ENCODE measurements at regions not wholly inside any gene's neighbourhood (a gene's known extent, or its start where the extent isn't known, plus 50 kb on each side); places are given as distances from the start of the nearest gene placed in this dataset.

GRCh38 chr14:71366861-71367260 lies 459.6 kb downstream of the PCNX1 start:
- Mint-ChIP-seq H3K27ac (no peak overlapping the region), H3K9me3 (no peaks in the 10 kb centered on the region), H3K4me3 (no peak overlapping the region), H3K27me3 (ENCODE audit: insufficient read depth) (no peaks in the 10 kb centered on the region), H3K36me3 (ENCODE audit: low read depth) (peaks cover 7% of the 10 kb centered on the region), H3K4me1 (ENCODE audit: low read depth) (peaks cover 24% of the 10 kb centered on the region)
- intact Hi-C loops (cut with micrococcal nuclease) = no loop called here
- no peak for DNase-seq (ENCODE audit: low spot score)

- peaks cover 13% of the 10 kb centered on the region for H3K36me3 Mint-ChIP-seq (ENCODE audit: low read depth)
- H3K4me1 Mint-ChIP-seq (ENCODE audit: low read depth) = peaks cover 23% of the 10 kb centered on the region
- intact Hi-C loops (cut with micrococcal nuclease) = loop anchor here (2.0 kb wide), 2 partner anchors 27 to 39 kb away; no protein-coding TSS in a partner anchor
- H3K27ac Mint-ChIP-seq = peak overlapping the region; percentile 1
- no peak overlapping the region for H3K4me3 Mint-ChIP-seq
- DNase-seq (ENCODE audit: low spot score) = no peak
- H3K9me3 Mint-ChIP-seq = peaks cover 10% of the 10 kb centered on the region
- no peaks in the 10 kb centered on the region for H3K27me3 Mint-ChIP-seq (ENCODE audit: insufficient read depth)
These were observed 464.6 kb downstream of the PCNX1 start for GRCh38 chr14:71371711-71372396.

- peaks cover 10% of the 10 kb centered on the region for H3K9me3 Mint-ChIP-seq
- peak overlapping the region; percentile 1 for H3K27ac Mint-ChIP-seq
- intact Hi-C loops (cut with micrococcal nuclease) = loop anchor here (2.0 kb wide), 2 partner anchors 26 to 40 kb away; no protein-coding TSS in a partner anchor
- peaks cover 13% of the 10 kb centered on the region for H3K36me3 Mint-ChIP-seq (ENCODE audit: low read depth)
- DNase-seq (ENCODE audit: low spot score) = no peak
- peaks cover 23% of the 10 kb centered on the region for H3K4me1 Mint-ChIP-seq (ENCODE audit: low read depth)
- H3K4me3 Mint-ChIP-seq = no peak overlapping the region
- no peaks in the 10 kb centered on the region for H3K27me3 Mint-ChIP-seq (ENCODE audit: insufficient read depth)
These were observed 465.2 kb downstream of the PCNX1 start for GRCh38 chr14:71372411-71372838.

GRCh38 chr14:71373773-71374172 lies 466.5 kb downstream of the PCNX1 start:
- Mint-ChIP-seq H3K9me3 (peaks cover 17% of the 10 kb centered on the region), H3K27ac (no peak overlapping the region), H3K4me3 (no peak overlapping the region), H3K36me3 (ENCODE audit: low read depth) (peaks cover 23% of the 10 kb centered on the region), H3K27me3 (ENCODE audit: insufficient read depth) (no peaks in the 10 kb centered on the region), H3K4me1 (ENCODE audit: low read depth) (peaks cover 36% of the 10 kb centered on the region)
- no peak for DNase-seq (ENCODE audit: low spot score)
- intact Hi-C loops (cut with micrococcal nuclease) = loop anchor here (2.0 kb wide), 2 partner anchors 25 to 41 kb away; no protein-coding TSS in a partner anchor

- Mint-ChIP-seq H3K4me1 (ENCODE audit: low read depth) (peaks cover 40% of the 10 kb centered on the region), H3K9me3 (peaks cover 17% of the 10 kb centered on the region), H3K36me3 (ENCODE audit: low read depth) (peaks cover 29% of the 10 kb centered on the region), H3K27ac (no peak overlapping the region), H3K27me3 (ENCODE audit: insufficient read depth) (no peaks in the 10 kb centered on the region), H3K4me3 (no peak overlapping the region)
- intact Hi-C loops (cut with micrococcal nuclease) = no loop called here
- no peak for DNase-seq (ENCODE audit: low spot score)
These were observed 467.7 kb downstream of the PCNX1 start for GRCh38 chr14:71374989-71375388.

GRCh38 chr14:71377099-71377498 lies 469.8 kb downstream of the PCNX1 start:
- DNase-seq (ENCODE audit: low spot score) = no peak
- Mint-ChIP-seq H3K4me1 (ENCODE audit: low read depth) (peaks cover 35% of the 10 kb centered on the region), H3K4me3 (no peak overlapping the region), H3K27me3 (ENCODE audit: insufficient read depth) (no peaks in the 10 kb centered on the region), H3K27ac (no peak overlapping the region), H3K36me3 (ENCODE audit: low read depth) (peaks cover 36% of the 10 kb centered on the region), H3K9me3 (peaks cover 17% of the 10 kb centered on the region)
- intact Hi-C loops (cut with micrococcal nuclease) = no loop called here

- peaks cover 36% of the 10 kb centered on the region for H3K36me3 Mint-ChIP-seq (ENCODE audit: low read depth)
- no peak overlapping the region for H3K27ac Mint-ChIP-seq
- H3K4me3 Mint-ChIP-seq = no peak overlapping the region
- no peaks in the 10 kb centered on the region for H3K27me3 Mint-ChIP-seq (ENCODE audit: insufficient read depth)
- peaks cover 12% of the 10 kb centered on the region for H3K9me3 Mint-ChIP-seq
- intact Hi-C loops (cut with micrococcal nuclease) = loop anchor here (5.0 kb wide), 1 partner anchor 38 kb away; no protein-coding TSS in a partner anchor
- no peak for DNase-seq (ENCODE audit: low spot score)
- H3K4me1 Mint-ChIP-seq (ENCODE audit: low read depth) = peaks cover 37% of the 10 kb centered on the region
These were observed 473.0 kb downstream of the PCNX1 start for GRCh38 chr14:71380271-71380670.

- intact Hi-C loops (cut with micrococcal nuclease) = loop anchor here (5.0 kb wide), 1 partner anchor 40 kb away; no protein-coding TSS in a partner anchor
- Mint-ChIP-seq H3K27ac (no peak overlapping the region), H3K4me3 (no peak overlapping the region), H3K4me1 (ENCODE audit: low read depth) (peaks cover 42% of the 10 kb centered on the region), H3K9me3 (peaks cover 7% of the 10 kb centered on the region), H3K27me3 (ENCODE audit: insufficient read depth) (no peaks in the 10 kb centered on the region), H3K36me3 (ENCODE audit: low read depth) (peaks cover 32% of the 10 kb centered on the region)
- DNase-seq (ENCODE audit: low spot score) = no peak
These were observed 474.6 kb downstream of the PCNX1 start for GRCh38 chr14:71381814-71382213.

GRCh38 chr14:71382315-71382714 lies 475.1 kb downstream of the PCNX1 start:
- Mint-ChIP-seq H3K36me3 (ENCODE audit: low read depth) (peaks cover 32% of the 10 kb centered on the region), H3K4me3 (no peak overlapping the region), H3K4me1 (ENCODE audit: low read depth) (peaks cover 42% of the 10 kb centered on the region), H3K9me3 (peaks cover 7% of the 10 kb centered on the region), H3K27ac (no peak overlapping the region), H3K27me3 (ENCODE audit: insufficient read depth) (no peaks in the 10 kb centered on the region)
- intact Hi-C loops (cut with micrococcal nuclease) = loop anchor here (5.0 kb wide), 1 partner anchor 40 kb away; no protein-coding TSS in a partner anchor
- DNase-seq (ENCODE audit: low spot score) = no peak

- intact Hi-C loops (cut with micrococcal nuclease) = loop anchor here (5.0 kb wide), 1 partner anchor 41 kb away; no protein-coding TSS in a partner anchor
- peaks cover 34% of the 10 kb centered on the region for H3K4me1 Mint-ChIP-seq (ENCODE audit: low read depth)
- DNase-seq (ENCODE audit: low spot score) = no peak
These were observed 476.3 kb downstream of the PCNX1 start for GRCh38 chr14:71383510-71383909.

GRCh38 chr14:71384007-71384845 lies 477.0 kb downstream of the PCNX1 start:
- H3K36me3 Mint-ChIP-seq (ENCODE audit: low read depth) = peaks cover 19% of the 10 kb centered on the region
- H3K27me3 Mint-ChIP-seq (ENCODE audit: insufficient read depth) = no peaks in the 10 kb centered on the region
- H3K4me1 Mint-ChIP-seq (ENCODE audit: low read depth) = peaks cover 34% of the 10 kb centered on the region
- H3K4me3 Mint-ChIP-seq = no peak overlapping the region
- no peak for DNase-seq (ENCODE audit: low spot score)
- H3K27ac Mint-ChIP-seq = peak overlapping the region; percentile 14
- H3K9me3 Mint-ChIP-seq = no peaks in the 10 kb centered on the region
- intact Hi-C loops (cut with micrococcal nuclease) = loop anchor here (5.0 kb wide), 1 partner anchor 42 kb away; no protein-coding TSS in a partner anchor

More at GRCh38 chr14:71383510-71383909, 476.3 kb downstream of the PCNX1 start:
- H3K9me3 Mint-ChIP-seq = no peaks in the 10 kb centered on the region
- H3K4me3 Mint-ChIP-seq = no peak overlapping the region
- H3K27me3 Mint-ChIP-seq (ENCODE audit: insufficient read depth) = no peaks in the 10 kb centered on the region
- peaks cover 24% of the 10 kb centered on the region for H3K36me3 Mint-ChIP-seq (ENCODE audit: low read depth)
- H3K27ac Mint-ChIP-seq = no peak overlapping the region

GRCh38 chr14:71387753-71388152 lies 480.5 kb downstream of the PCNX1 start:
- no peaks in the 10 kb centered on the region for H3K27me3 Mint-ChIP-seq (ENCODE audit: insufficient read depth)
- intact Hi-C loops (cut with micrococcal nuclease) = no loop called here
- no peak overlapping the region for H3K27ac Mint-ChIP-seq
- peaks cover 13% of the 10 kb centered on the region for H3K36me3 Mint-ChIP-seq (ENCODE audit: low read depth)
- H3K4me1 Mint-ChIP-seq (ENCODE audit: low read depth) = peaks cover 37% of the 10 kb centered on the region
- H3K9me3 Mint-ChIP-seq = no peaks in the 10 kb centered on the region
- no peak for DNase-seq (ENCODE audit: low spot score)
- no peak overlapping the region for H3K4me3 Mint-ChIP-seq

GRCh38 chr14:71388336-71388735 lies 481.1 kb downstream of the PCNX1 start:
- Mint-ChIP-seq H3K9me3 (no peaks in the 10 kb centered on the region), H3K4me1 (ENCODE audit: low read depth) (peaks cover 33% of the 10 kb centered on the region), H3K4me3 (no peak overlapping the region), H3K27me3 (ENCODE audit: insufficient read depth) (no peaks in the 10 kb centered on the region), H3K27ac (no peak overlapping the region), H3K36me3 (ENCODE audit: low read depth) (peaks cover 13% of the 10 kb centered on the region)
- no peak for DNase-seq (ENCODE audit: low spot score)
- intact Hi-C loops (cut with micrococcal nuclease) = no loop called here

Data from activated T-helper 1 cell treated with anti-CD3 and anti-CD28 coated beads, Interleukin-12 subunit alpha, Interleukin-12 subunit beta, Interleukin-2, Interleukin-4 antibody, amounts not matched to agents 30 ng/mL and 10 ng/mL and 1 ng/mL, durations not matched to agents 14 hours and 24 hours and 36 hours (primary cell).